Spinal cord (tissue), 9 donors: ENCODE measurements at regions not wholly inside any gene's neighbourhood (a gene's known extent, or its start where the extent isn't known, plus 50 kb on each side); places are given as distances from the start of the nearest gene placed in this dataset.
A peak's percentile ranks its signal among the peaks of the same experiment; 100 is the strongest.
"Not testable (repeated sequence)": the region's sequence is repeated elsewhere in the genome, so short reads cannot be mapped to it uniquely, and the experiment has no call there.

Experiments
- DNase-seq, 6 donors: peaks; one replicate each; pipeline versions ENCODE4 v3.0.0 to v3.0.0-alpha.2; 2013 to 2015; ENCODE audit warnings: low spot score in 6 of 6, low read depth in 4 of 6
- H3K27ac ChIP-seq: one replicate; pipeline ENCODE4 v1.5.1; 2013; ENCODE audit warnings: low read depth, low read length, control low read depth
- H3K27me3 ChIP-seq: one replicate; pipeline ENCODE4 v1.6.1; 2013; ENCODE audit warnings: low read length; ENCODE audit not compliant: control insufficient read depth, insufficient read depth
- H3K36me3 ChIP-seq: one replicate; pipeline ENCODE4 v1.6.1; 2013; ENCODE audit warnings: low read length; ENCODE audit not compliant: control insufficient read depth, insufficient read depth
- H3K4me1 ChIP-seq: one replicate; pipeline ENCODE4 v1.6.1; 2013; ENCODE audit warnings: low read length; ENCODE audit not compliant: control insufficient read depth, insufficient read depth
- H3K4me3 ChIP-seq: one replicate; pipeline ENCODE4 v1.5.1; 2013; ENCODE audit warnings: low read depth, low read length, control low read depth
- H3K9me3 ChIP-seq: one replicate; pipeline ENCODE4 v1.6.1; 2013; ENCODE audit warnings: low read length; ENCODE audit not compliant: control insufficient read depth, insufficient read depth
- WGBS: methylation state at CpG from one replicate; pipeline ENCODE4 v1.1.5; 2013; ENCODE audit warnings: missing lambda C conversion rate; ENCODE audit not compliant: insufficient coverage; 5-methylcytosine and 5-hydroxymethylcytosine counted together
- donor health status: healthy.

DNA sequence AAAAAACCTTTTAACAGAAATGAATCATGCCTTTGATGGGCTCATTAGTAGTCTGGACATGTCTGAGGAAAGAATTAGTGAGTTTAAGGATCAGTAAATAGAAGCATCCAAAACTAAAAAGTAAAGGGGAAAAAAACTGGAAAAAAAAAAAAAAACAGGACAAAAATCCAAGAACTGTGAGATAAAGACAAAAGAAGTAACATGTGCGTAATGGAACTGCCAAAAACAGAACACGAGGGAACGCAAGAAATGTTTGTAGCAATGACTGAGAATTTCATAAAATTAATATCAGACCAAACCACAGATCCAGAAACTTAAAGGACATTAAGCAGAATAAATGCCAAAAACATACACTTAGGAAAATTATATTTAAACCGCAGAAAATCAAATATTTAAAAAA is 77.4 kb downstream of the MS4A13 start:
- Histone ChIP-seq H3K36me3 (no peaks in the 10 kb centered on the region), H3K27me3 (no peaks in the 10 kb centered on the region), H3K9me3 (no peaks in the 10 kb centered on the region), H3K4me3 (no peak overlapping the region), H3K27ac (no peak overlapping the region), H3K4me1 (no peaks in the 10 kb centered on the region)
- DNase-seq, result no peak
- WGBS, result no CpG with 5 or more reads among the region's 4 CpGs

DNA sequence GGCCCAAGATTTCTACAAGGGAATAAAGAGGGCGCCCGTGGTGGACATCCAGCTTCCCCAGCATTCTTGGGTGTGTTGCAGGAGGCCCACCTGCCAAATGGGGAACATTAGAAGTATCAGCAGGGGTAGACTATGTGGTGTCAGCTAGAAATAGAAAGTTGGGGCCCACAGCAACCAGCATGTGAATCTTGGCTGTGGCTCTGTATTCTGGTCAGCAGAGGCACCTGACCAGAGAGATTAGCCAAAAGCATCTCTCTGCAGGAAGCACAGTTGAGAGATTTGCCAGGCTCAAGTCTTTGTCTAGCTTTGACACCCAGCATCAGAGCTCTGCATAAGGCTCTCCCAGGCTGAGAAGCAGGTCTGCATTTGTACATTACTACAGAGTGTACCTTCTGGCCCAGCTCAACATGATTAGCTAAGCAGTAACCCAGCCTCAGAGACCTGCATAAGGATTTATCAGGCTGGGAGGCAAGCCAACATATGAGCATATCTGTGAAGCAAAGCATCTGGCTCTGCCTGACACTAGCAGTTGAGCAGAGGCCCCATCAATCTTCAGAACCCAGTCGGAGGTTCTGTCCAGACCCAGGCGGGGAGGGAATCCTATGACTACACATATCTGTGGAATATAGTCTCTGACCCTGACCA is 79.9 kb downstream of the MS4A13 start:
- Histone ChIP-seq H3K27ac (no peak overlapping the region), H3K9me3 (no peaks in the 10 kb centered on the region), H3K36me3 (no peaks in the 10 kb centered on the region), H3K27me3 (no peaks in the 10 kb centered on the region), H3K4me3 (no peak overlapping the region), H3K4me1 (no peaks in the 10 kb centered on the region)
- peak in 2 of 6 donors; percentile 7 to 46 for DNase-seq
- WGBS, result 72% methylated on average over 3 of the region's 4 CpGs

- H3K4me1 ChIP-seq, result no peaks in the 10 kb centered on the region
- no peak overlapping the region for H3K27ac ChIP-seq
- 100% methylated on average over 1 of the region's 3 CpGs for WGBS
- H3K4me3 ChIP-seq, result no peak overlapping the region
- H3K36me3 ChIP-seq, result no peaks in the 10 kb centered on the region
- no peaks in the 10 kb centered on the region for H3K27me3 ChIP-seq
- no peaks in the 10 kb centered on the region for H3K9me3 ChIP-seq
- no peak for DNase-seq
Measured at GRCh38 chr11:60607483-60607882, 91.9 kb upstream of the MS4A8 start.

DNA sequence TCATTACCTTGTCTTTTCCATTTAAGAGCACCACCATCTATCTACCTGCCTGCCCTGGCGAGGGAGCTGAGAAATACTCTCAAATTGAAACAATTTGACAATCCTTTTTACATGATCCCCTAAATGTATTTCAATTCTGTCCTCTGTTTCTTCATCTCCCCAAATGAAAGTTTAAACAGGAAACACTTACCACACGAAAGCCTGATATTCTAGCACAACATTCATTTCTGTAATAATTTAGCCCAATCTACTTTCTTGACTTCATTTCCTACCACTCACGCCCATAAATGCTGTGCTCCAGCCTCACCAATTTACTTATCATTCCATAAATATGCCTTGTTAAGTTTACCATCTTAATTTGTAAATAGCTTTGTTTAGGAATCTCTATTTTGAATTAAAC is 89.8 kb upstream of the MS4A8 start:
- no peak for DNase-seq
- Histone ChIP-seq H3K27me3 (no peaks in the 10 kb centered on the region), H3K27ac (no peak overlapping the region), H3K36me3 (no peaks in the 10 kb centered on the region), H3K4me3 (no peak overlapping the region), H3K4me1 (no peaks in the 10 kb centered on the region), H3K9me3 (no peaks in the 10 kb centered on the region)
- WGBS, result 57% methylated on average over 2 of the region's 3 CpGs

- no peaks in the 10 kb centered on the region for H3K27me3 ChIP-seq
- H3K27ac ChIP-seq, result no peak overlapping the region
- no peaks in the 10 kb centered on the region for H3K9me3 ChIP-seq
- no peaks in the 10 kb centered on the region for H3K36me3 ChIP-seq
- no peak overlapping the region for H3K4me3 ChIP-seq
- no CpG with 5 or more reads among the region's 1 CpG for WGBS
- DNase-seq, result no peak
- no peaks in the 10 kb centered on the region for H3K4me1 ChIP-seq
Measured at GRCh38 chr11:60610702-60611101, 88.7 kb upstream of the MS4A8 start.

- no peaks in the 10 kb centered on the region for H3K4me1 ChIP-seq
- 84% methylated on average over 24 of the region's 25 CpGs for WGBS
- no peak overlapping the region for H3K4me3 ChIP-seq
- H3K9me3 ChIP-seq, result no peaks in the 10 kb centered on the region
- H3K27me3 ChIP-seq, result no peaks in the 10 kb centered on the region
- no peaks in the 10 kb centered on the region for H3K36me3 ChIP-seq
- H3K27ac ChIP-seq, result no peak overlapping the region
- DNase-seq, result no peak
Measured at GRCh38 chr11:60615497-60615896, 83.9 kb upstream of the MS4A8 start.

GRCh38 chr11:60621940-60622339 is 77.5 kb upstream of the MS4A8 start:
- DNase-seq, H3K36me3 ChIP-seq, H3K27ac ChIP-seq, H3K27me3 ChIP-seq, H3K4me1 ChIP-seq, H3K9me3 ChIP-seq, H3K4me3 ChIP-seq: not testable (repeated sequence)
- WGBS, result 91% methylated on average over 11 of the region's 30 CpGs

GRCh38 chr11:60622776-60623175 is 76.6 kb upstream of the MS4A8 start:
- H3K4me1 ChIP-seq, DNase-seq, H3K9me3 ChIP-seq, H3K27ac ChIP-seq, H3K4me3 ChIP-seq, H3K36me3 ChIP-seq, H3K27me3 ChIP-seq: not testable (repeated sequence)
- 100% methylated on average over 4 of the region's 27 CpGs for WGBS

DNA sequence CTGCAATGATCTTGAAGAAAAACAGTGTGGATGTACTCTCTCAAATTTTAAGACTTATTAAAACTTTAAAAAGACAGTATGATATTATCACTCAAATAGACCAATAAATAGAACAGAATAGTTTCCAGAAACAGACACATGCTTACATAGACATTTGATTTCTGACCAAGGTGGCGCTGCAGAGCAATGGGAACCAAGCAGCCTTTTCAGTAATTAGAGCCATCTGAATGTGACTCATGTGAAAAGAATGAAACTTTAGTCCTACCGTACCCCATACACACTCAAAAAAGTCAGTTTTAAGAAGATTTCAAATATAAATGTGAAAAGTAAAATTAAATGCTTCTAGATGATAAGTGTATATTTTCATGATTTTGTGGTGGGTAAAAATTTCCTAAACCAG is 74.2 kb upstream of the MS4A8 start:
- no CpG with 5 or more reads among the region's 2 CpGs for WGBS
- no peak for DNase-seq
- no peaks in the 10 kb centered on the region for H3K27me3 ChIP-seq

GRCh38 chr11:60629399-60629798 is 70.0 kb upstream of the MS4A8 start:
- no peak overlapping the region for H3K27ac ChIP-seq
- H3K4me1 ChIP-seq, result no peaks in the 10 kb centered on the region
- H3K9me3 ChIP-seq, result peaks cover 1% of the 10 kb centered on the region
- H3K27me3 ChIP-seq, result no peaks in the 10 kb centered on the region
- no peaks in the 10 kb centered on the region for H3K36me3 ChIP-seq
- H3K4me3 ChIP-seq, result no peak overlapping the region
- DNase-seq, result no peak

More for the DNA sequence above, 74.2 kb upstream of the MS4A8 start:
- no peaks in the 10 kb centered on the region for H3K36me3 ChIP-seq
- no peak overlapping the region for H3K27ac ChIP-seq
- H3K4me1 ChIP-seq, result no peaks in the 10 kb centered on the region
- H3K4me3 ChIP-seq, result no peak overlapping the region
- H3K9me3 ChIP-seq, result no peaks in the 10 kb centered on the region
